ENCODE measurements at regions not wholly inside any gene's neighbourhood (a gene's known extent, or its start where the extent isn't known, plus 50 kb on each side); places are given as distances from the start of the nearest gene placed in this dataset.

DNA sequence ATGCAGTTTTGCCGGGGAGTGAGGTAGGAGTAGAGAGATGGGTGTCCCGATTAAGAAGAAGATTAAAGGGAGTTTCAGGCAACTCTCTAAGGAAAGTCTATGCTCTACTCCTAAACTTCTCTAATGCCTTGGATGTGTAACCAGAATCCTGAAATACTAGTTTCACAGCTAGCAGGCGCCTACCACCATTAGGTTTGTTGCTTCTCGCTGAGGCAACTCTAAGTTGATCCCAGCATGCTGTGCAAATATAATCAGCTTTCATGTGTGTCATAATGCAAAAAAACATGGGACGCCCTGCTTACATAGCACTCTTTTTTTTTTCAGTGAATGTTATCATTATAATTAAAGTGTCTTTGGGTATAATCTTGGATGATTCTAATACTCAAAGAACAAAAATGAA, 50.4 kb upstream of the FAM3C start:
- TF ChIP-seq POLR2AphosphoS5 (IDR thresholded peaks at IDR 0.05; ENCODE audit: low read depth) (no peak), REST (IDR thresholded peaks at IDR 0.05; ENCODE audit: insufficient replicate concordance, low read depth) (no peak), GABPA (IDR thresholded peaks at IDR 0.05; ENCODE audit: low read depth) (no peak), SPI1 (IDR thresholded peaks at IDR 0.05; ENCODE audit: borderline replicate concordance, low read depth) (no peak)
- TF ChIP-seq, protein P1, sequence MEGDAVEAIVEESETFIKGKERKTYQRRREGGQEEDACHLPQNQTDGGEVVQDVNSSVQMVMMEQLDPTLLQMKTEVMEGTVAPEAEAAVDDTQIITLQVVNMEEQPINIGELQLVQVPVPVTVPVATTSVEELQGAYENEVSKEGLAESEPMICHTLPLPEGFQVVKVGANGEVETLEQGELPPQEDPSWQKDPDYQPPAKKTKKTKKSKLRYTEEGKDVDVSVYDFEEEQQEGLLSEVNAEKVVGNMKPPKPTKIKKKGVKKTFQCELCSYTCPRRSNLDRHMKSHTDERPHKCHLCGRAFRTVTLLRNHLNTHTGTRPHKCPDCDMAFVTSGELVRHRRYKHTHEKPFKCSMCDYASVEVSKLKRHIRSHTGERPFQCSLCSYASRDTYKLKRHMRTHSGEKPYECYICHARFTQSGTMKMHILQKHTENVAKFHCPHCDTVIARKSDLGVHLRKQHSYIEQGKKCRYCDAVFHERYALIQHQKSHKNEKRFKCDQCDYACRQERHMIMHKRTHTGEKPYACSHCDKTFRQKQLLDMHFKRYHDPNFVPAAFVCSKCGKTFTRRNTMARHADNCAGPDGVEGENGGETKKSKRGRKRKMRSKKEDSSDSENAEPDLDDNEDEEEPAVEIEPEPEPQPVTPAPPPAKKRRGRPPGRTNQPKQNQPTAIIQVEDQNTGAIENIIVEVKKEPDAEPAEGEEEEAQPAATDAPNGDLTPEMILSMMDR (IDR thresholded peaks at IDR 0.05; ENCODE audit: insufficient read depth, low read length) = no peak
- H3K4me3 ChIP-seq (replicated peaks; ENCODE audit: insufficient read depth, low read length) = no peak overlapping the region
- DNase-seq (ENCODE audit: low read depth in 1 of 2, low spot score in 1 of 2) = no peak
- no peaks in the 10 kb centered on the region for H3K27me3 ChIP-seq (ENCODE audit: insufficient read depth, poor library complexity, severe bottlenecking)
- no peak overlapping the region for H3K27ac ChIP-seq (replicated peaks)
